Fibroblast of lung (primary cell): ENCODE measurements at regions not wholly inside any gene's neighbourhood (a gene's known extent, or its start where the extent isn't known, plus 50 kb on each side); places are given as distances from the start of the nearest gene placed in this dataset.

ENCODE experiments used
- DNase-seq, 2 donors: peaks; one replicate each; pipeline versions ENCODE4 v3.0.0 to v3.0.0-alpha.2; 2010; ENCODE audit warnings: low read depth in 2 of 2
- H2AFZ ChIP-seq: 2 replicates; pipeline ENCODE4 v1.5.1; 2012; ENCODE audit warnings: low read length, control low read depth, inconsistent platforms
- H3K27ac ChIP-seq: 2 replicates; pipeline ENCODE4 v1.5.1; 2011; ENCODE audit warnings: low read length, control low read depth; ENCODE audit not compliant: insufficient read depth
- H3K27me3 ChIP-seq: 2 replicates; pipeline ENCODE4 v1.5.1; 2011; ENCODE audit warnings: mild to moderate bottlenecking, low read length; ENCODE audit not compliant: control insufficient read depth, insufficient read depth
- H3K36me3 ChIP-seq: 2 replicates; pipeline ENCODE4 v1.5.1; 2011; ENCODE audit warnings: low read length; ENCODE audit not compliant: control insufficient read depth, insufficient read depth
- H3K4me1 ChIP-seq: 2 replicates; pipeline ENCODE4 v1.5.1; 2011; ENCODE audit warnings: low read length; ENCODE audit not compliant: control insufficient read depth, insufficient read depth; ENCODE audit errors: extremely low read depth
- H3K4me2 ChIP-seq: 2 replicates; pipeline ENCODE4 v1.5.1; 2011; ENCODE audit warnings: low read length, control low read depth; ENCODE audit not compliant: insufficient read depth; ENCODE audit errors: extremely low read depth
- H3K4me3 ChIP-seq, 4 experiments: fragments of 200-600 bp in 1 of 4; sonication (generic) in 1 of 4; replicated peaks in 1 of 4; 2 replicates each; pipeline ENCODE4 v1.5.1; 2011 to 2016; ENCODE audit warnings: low read length in 4 of 4, low read depth in 3 of 4, mild to moderate bottlenecking in 3 of 4, control low read depth in 2 of 4, inconsistent platforms in 1 of 4, mixed read lengths in 1 of 4; ENCODE audit not compliant: insufficient read depth in 1 of 4; ENCODE audit errors: control extremely low read depth in 1 of 4
- H3K79me2 ChIP-seq: 2 replicates; pipeline ENCODE4 v1.5.1; 2012; ENCODE audit warnings: mild to moderate bottlenecking, low read length, inconsistent platforms; ENCODE audit not compliant: control insufficient read depth, insufficient read depth
- H3K9ac ChIP-seq: 2 replicates; pipeline ENCODE4 v1.5.1; 2011; ENCODE audit warnings: mild to moderate bottlenecking, low read length, control low read depth; ENCODE audit not compliant: insufficient read depth
- H3K9me3 ChIP-seq: 2 replicates; pipeline ENCODE4 v1.5.1; 2012; ENCODE audit warnings: low read depth, low read length; ENCODE audit not compliant: control insufficient read depth, insufficient read depth
- H4K20me1 ChIP-seq: 2 replicates; pipeline ENCODE4 v1.5.1; 2011; ENCODE audit warnings: low read length; ENCODE audit not compliant: control insufficient read depth, insufficient read depth; ENCODE audit errors: extremely low read depth
- CTCF ChIP-seq, 2 donors: IDR thresholded peaks in 1 of 2; conservative IDR thresholded peaks in 1 of 2; 1 replicate in 1 of 2; 2 replicates in 1 of 2; pipeline ENCODE4 v1.5.1; 2011 to 2012; ENCODE audit warnings: low read length in 2 of 2, control low read depth in 1 of 2, inconsistent platforms in 1 of 2, low read depth in 1 of 2, mild to moderate bottlenecking in 1 of 2
- EZH2 ChIP-seq: IDR thresholded peaks from 2 replicates; pipeline ENCODE4 v1.5.1; 2012; ENCODE audit warnings: low read length, control low read depth, mild to moderate bottlenecking; ENCODE audit errors: missing control alignments

- no peak overlapping the region for H2AFZ ChIP-seq
- TF ChIP-seq CTCF (conservative IDR thresholded peaks at IDR 0.05 in 1 of 2, IDR thresholded peaks at IDR 0.05 in 1 of 2; ENCODE audit: low read depth in 1 of 2, low read length in 2 of 2), result no peak
- TF ChIP-seq EZH2, result no peak
- H3K27me3 ChIP-seq, result no peaks in the 10 kb centered on the region
- H3K9ac ChIP-seq, result no peak overlapping the region
- no peak overlapping the region for H3K4me2 ChIP-seq
- no peaks in the 10 kb centered on the region for H4K20me1 ChIP-seq
- no peaks in the 10 kb centered on the region for H3K79me2 ChIP-seq
- H3K36me3 ChIP-seq, result no peaks in the 10 kb centered on the region
- no peak overlapping the region for H3K27ac ChIP-seq
- H3K4me1 ChIP-seq, result no peaks in the 10 kb centered on the region
- no peaks in the 10 kb centered on the region for H3K9me3 ChIP-seq
- H3K4me3 ChIP-seq, result no peak overlapping the region
- no peak for DNase-seq
These were observed 487.1 kb upstream of the PIK3R1 start for GRCh38 chr5:67728326-67728890.

- no peaks in the 10 kb centered on the region for H3K36me3 ChIP-seq
- no peak overlapping the region for H3K4me3 ChIP-seq
- no peaks in the 10 kb centered on the region for H3K79me2 ChIP-seq
- TF ChIP-seq CTCF (conservative IDR thresholded peaks at IDR 0.05 in 1 of 2, IDR thresholded peaks at IDR 0.05 in 1 of 2; ENCODE audit: low read depth in 1 of 2, low read length in 2 of 2) (no peak), EZH2 (no peak)
- no peaks in the 10 kb centered on the region for H3K27me3 ChIP-seq
- H3K9me3 ChIP-seq, result no peaks in the 10 kb centered on the region
- H4K20me1 ChIP-seq, result no peaks in the 10 kb centered on the region
- H3K9ac ChIP-seq, result no peak overlapping the region
- DNase-seq, result peak in 1 of 2 donors; percentile 2
- H2AFZ ChIP-seq, result no peak overlapping the region
- H3K27ac ChIP-seq, result no peak overlapping the region
- H3K4me1 ChIP-seq, result no peaks in the 10 kb centered on the region
- H3K4me2 ChIP-seq, result no peak overlapping the region
These were observed 490.0 kb upstream of the PIK3R1 start for GRCh38 chr5:67725604-67726003.

- H4K20me1 ChIP-seq, result no peaks in the 10 kb centered on the region
- no peaks in the 10 kb centered on the region for H3K4me1 ChIP-seq
- H3K4me3 ChIP-seq, result no peak overlapping the region
- no peak for TF ChIP-seq CTCF (conservative IDR thresholded peaks at IDR 0.05 in 1 of 2, IDR thresholded peaks at IDR 0.05 in 1 of 2; ENCODE audit: low read depth in 1 of 2, low read length in 2 of 2)
- no peak for TF ChIP-seq EZH2
- no peaks in the 10 kb centered on the region for H3K27me3 ChIP-seq
- H3K79me2 ChIP-seq, result no peaks in the 10 kb centered on the region
- no peak overlapping the region for H3K4me2 ChIP-seq
- no peak overlapping the region for H3K27ac ChIP-seq
- no peaks in the 10 kb centered on the region for H3K36me3 ChIP-seq
- DNase-seq, result no peak
- no peaks in the 10 kb centered on the region for H3K9me3 ChIP-seq
- no peak overlapping the region for H3K9ac ChIP-seq
- H2AFZ ChIP-seq, result no peak overlapping the region
These were observed 491.0 kb upstream of the PIK3R1 start for GRCh38 chr5:67724412-67725135.
